Endothelial cell of umbilical vein (primary cell): ENCODE measurements at regions not wholly inside any gene's neighbourhood (a gene's known extent, or its start where the extent isn't known, plus 50 kb on each side); places are given as distances from the start of the nearest gene placed in this dataset.

ENCODE experiments used
- BruUV-seq: library from RNA; stranded (reverse); fragments of 400-500 nt; replicated peaks from 2 replicates; lab custom pipeline; 2021; lab: Mats Ljungman, UMichigan
- CTCF ChIA-PET: fragments of 300-600, 350-600 bp; sonication (Branson Sonifier 250); formaldehyde crosslinking; loops from one replicate; lab custom pipeline; 2021; ENCODE audit warnings: antibody characterized with exemption, inconsistent platforms; lab: Charles Lee
- POLR2A ChIA-PET: fragments of 300-600, 350-600 bp; sonication (Branson Sonifier 250); formaldehyde crosslinking; loops from one replicate; lab custom pipeline; 2021; ENCODE audit warnings: antibody characterized with exemption, inconsistent platforms; lab: Charles Lee
- DNase-seq: peaks from one replicate; pipeline ENCODE4 v3.0.0-alpha.2; 2011; ENCODE audit warnings: low read depth, low spot score
- FAIRE-seq: peaks from 2 replicates; lab custom pipeline; 2011; peaks lifted over from hg19 to GRCh38; lab: Jason Lieb, UNC
- H2AFZ ChIP-seq: 2 replicates; pipeline ENCODE4 v1.6.0; 2012; ENCODE audit warnings: low read depth, low read length, control low read depth, inconsistent platforms
- H3K27ac ChIP-seq: 2 replicates; pipeline ENCODE4 v1.5.1; 2011; ENCODE audit warnings: low read depth, mild to moderate bottlenecking, control low read depth, low read length, moderate library complexity; ENCODE audit not compliant: insufficient read depth
- H3K27me3 ChIP-seq, 2 experiments: 2 replicates each; pipeline versions ENCODE4 v1.6.0 to v1.6.1; 2011; ENCODE audit warnings: low read length in 2 of 2, mixed read lengths in 1 of 2; ENCODE audit not compliant: control insufficient read depth in 2 of 2, insufficient read depth in 2 of 2
- H3K36me3 ChIP-seq, 2 experiments: 2 replicates in 1 of 2; 3 replicates in 1 of 2; pipeline ENCODE4 v1.5.1; 2011; ENCODE audit warnings: low read length in 2 of 2, mild to moderate bottlenecking in 1 of 2, moderate library complexity in 1 of 2; ENCODE audit not compliant: control insufficient read depth in 2 of 2, insufficient read depth in 2 of 2; ENCODE audit errors: extremely low read depth in 1 of 2
- H3K4me1 ChIP-seq: 3 replicates; pipeline ENCODE4 v1.5.1; 2011; ENCODE audit warnings: mild to moderate bottlenecking, low read length; ENCODE audit not compliant: control insufficient read depth, insufficient read depth; ENCODE audit errors: extremely low read depth
- H3K4me2 ChIP-seq: 2 replicates; pipeline ENCODE4 v1.6.1; 2011; ENCODE audit warnings: low read length, control low read depth, mixed read lengths; ENCODE audit not compliant: insufficient read depth
- H3K4me3 ChIP-seq, 3 experiments: fragments of 200-600 bp in 1 of 3; sonication (generic), shearing (Covaris generic) in 1 of 3; replicated peaks in 1 of 3; 2 replicates each; pipeline ENCODE4 v1.5.1; 2011 to 2016; ENCODE audit warnings: control low read depth in 3 of 3, low read length in 3 of 3, mild to moderate bottlenecking in 2 of 3, inconsistent platforms in 1 of 3, low read depth in 1 of 3, moderate library complexity in 1 of 3; ENCODE audit not compliant: insufficient read depth in 1 of 3
- H3K79me2 ChIP-seq: 2 replicates; pipeline ENCODE4 v1.6.0; 2012; ENCODE audit warnings: low read length, inconsistent platforms; ENCODE audit not compliant: control insufficient read depth, insufficient read depth
- H3K9ac ChIP-seq: replicated peaks from 2 replicates; pipeline ENCODE3; 2011; ENCODE audit warnings: low read length, control low read depth; ENCODE audit not compliant: insufficient read depth; ENCODE audit errors: extremely low read depth
- H3K9me1 ChIP-seq: replicated peaks from 3 replicates; pipeline ENCODE4 v1.6.0; 2011; ENCODE audit warnings: mild to moderate bottlenecking, low read length; ENCODE audit not compliant: control insufficient read depth, insufficient read depth; ENCODE audit errors: extremely low read depth
- H3K9me3 ChIP-seq: replicated peaks from 2 replicates; pipeline ENCODE4 v1.5.1; 2012; ENCODE audit warnings: low read length, inconsistent platforms; ENCODE audit not compliant: control insufficient read depth, insufficient read depth
- H4K20me1 ChIP-seq: replicated peaks from 2 replicates; pipeline ENCODE3; 2011; ENCODE audit warnings: mild to moderate bottlenecking, low read length; ENCODE audit not compliant: control insufficient read depth, insufficient read depth; ENCODE audit errors: extremely low read depth
- CTCF ChIP-seq, 2 donors: IDR thresholded peaks; 1 replicate in 1 of 2; 2 replicates in 1 of 2; pipeline ENCODE4 v1.5.1; 2011; ENCODE audit warnings: low read length in 2 of 2, mild to moderate bottlenecking in 2 of 2, moderate library complexity in 2 of 2, control low read depth in 1 of 2, inconsistent platforms in 1 of 2, low read depth in 1 of 2; ENCODE audit not compliant: insufficient read depth in 1 of 2; ENCODE audit errors: extremely low read depth in 1 of 2
- EZH2 ChIP-seq: IDR thresholded peaks from 2 replicates; pipeline ENCODE4 v1.6.1; 2012; ENCODE audit warnings: borderline replicate concordance, low read depth, mild to moderate bottlenecking, moderate library complexity, low read length, inconsistent platforms; ENCODE audit not compliant: severe bottlenecking
- FOS ChIP-seq: IDR thresholded peaks from 2 replicates; pipeline ENCODE4 v1.6.1; 2011; ENCODE audit warnings: mild to moderate bottlenecking, low read length, moderate library complexity, borderline replicate concordance; ENCODE audit not compliant: insufficient read depth
- GATA2 ChIP-seq: IDR thresholded peaks from 2 replicates; pipeline ENCODE4 v1.7.0; 2011; ENCODE audit warnings: low read depth, mild to moderate bottlenecking, moderate library complexity, mixed read lengths, low read length; ENCODE audit not compliant: insufficient read length, insufficient read depth
- JUN ChIP-seq: IDR thresholded peaks from 2 replicates; pipeline ENCODE4 v1.6.1; 2011; ENCODE audit warnings: borderline replicate concordance, low read depth; ENCODE audit not compliant: insufficient read length, insufficient read depth
- MAX ChIP-seq: IDR thresholded peaks from 2 replicates; pipeline ENCODE4 v1.6.1; 2011; ENCODE audit not compliant: insufficient read depth, insufficient read length
- MYC ChIP-seq: IDR thresholded peaks from one replicate; pipeline ENCODE4 v1.6.1; 2011; ENCODE audit warnings: mild to moderate bottlenecking, low read depth, low read length
- POLR2A ChIP-seq: IDR thresholded peaks from 2 replicates; pipeline ENCODE4 v1.6.1; 2012; ENCODE audit warnings: low read depth, mild to moderate bottlenecking, control low read depth, low read length
- POLR2AphosphoS5 ChIP-seq: IDR thresholded peaks from 2 replicates; pipeline ENCODE4 v1.6.1; 2012; ENCODE audit warnings: low read depth, mild to moderate bottlenecking, control low read depth, low read length, moderate library complexity; ENCODE audit not compliant: insufficient read depth
- dilution Hi-C: fragments of 300-500 bp; cut with MboI; formaldehyde crosslinking; loops from one replicate; pipeline ENCODE4 v1.15.0; 2019; ENCODE audit warnings: low sequenced_read_pairs; ENCODE audit not compliant: extremely low pct_ligation_motif_present
- intact Hi-C: fragments of 100-400 bp; cut with micrococcal nuclease; formaldehyde crosslinking; loops from one replicate; pipeline ENCODE4 v1.10.0; 2022

GRCh38 chrX:39104745-39105144, 303.5 kb downstream of the MID1IP1 start:
- no peak overlapping the region for H3K9ac ChIP-seq
- no peak overlapping the region for H3K27ac ChIP-seq
- POLR2A ChIA-PET = no interaction called here
- CTCF ChIA-PET = no interaction called here
- BruUV-seq = no TSS peak
- DNase-seq (no peak), FAIRE-seq (no peak)
- no peaks in the 10 kb centered on the region for H3K9me3 ChIP-seq
- no peaks in the 10 kb centered on the region for H3K4me1 ChIP-seq
- H3K27me3 ChIP-seq = no peaks in the 10 kb centered on the region
- H3K4me2 ChIP-seq = no peak overlapping the region
- dilution Hi-C loops (no loop called here), intact Hi-C loops (no loop called here)
- no peaks in the 10 kb centered on the region for H4K20me1 ChIP-seq
- no peaks in the 10 kb centered on the region for H3K79me2 ChIP-seq
- H3K9me1 ChIP-seq = no peaks in the 10 kb centered on the region
- no peak for TF ChIP-seq CTCF (IDR thresholded peaks at IDR 0.05; ENCODE audit: extremely low read depth in 1 of 2, insufficient read depth in 1 of 2, low read depth in 1 of 2, low read length in 2 of 2)
- no peak for TF ChIP-seq MAX
- TF ChIP-seq POLR2AphosphoS5 = no peak
- H2AFZ ChIP-seq = no peak overlapping the region
- no peaks in the 10 kb centered on the region for H3K36me3 ChIP-seq
- no peak overlapping the region for H3K4me3 ChIP-seq

- DNase-seq (no peak), FAIRE-seq (no peak)
- no peaks in the 10 kb centered on the region for H3K27me3 ChIP-seq
- intact Hi-C loops = no loop called here
- H3K9ac ChIP-seq = no peak overlapping the region
- BruUV-seq = no TSS peak
- CTCF ChIA-PET = no interaction called here
- no peaks in the 10 kb centered on the region for H3K9me1 ChIP-seq
- no peak overlapping the region for H3K27ac ChIP-seq
- no peaks in the 10 kb centered on the region for H3K79me2 ChIP-seq
- no peaks in the 10 kb centered on the region for H3K36me3 ChIP-seq
- no peak overlapping the region for H3K4me3 ChIP-seq
- no peaks in the 10 kb centered on the region for H3K9me3 ChIP-seq
- H3K4me2 ChIP-seq = no peak overlapping the region
- POLR2A ChIA-PET = no interaction called here
- H4K20me1 ChIP-seq = no peaks in the 10 kb centered on the region
- no peak overlapping the region for H2AFZ ChIP-seq
- dilution Hi-C loops = no loop called here
- TF ChIP-seq POLR2A (no peak), MAX (no peak), FOS (no peak), EZH2 (no peak), JUN (no peak), GATA2 (no peak), POLR2AphosphoS5 (no peak), CTCF (IDR thresholded peaks at IDR 0.05; ENCODE audit: extremely low read depth in 1 of 2, insufficient read depth in 1 of 2, low read depth in 1 of 2, low read length in 2 of 2) (no peak), MYC (no peak)
- H3K4me1 ChIP-seq = no peaks in the 10 kb centered on the region
Measured at GRCh38 chrX:39112143-39112542, 310.9 kb downstream of the MID1IP1 start.
